GM21528 (cell line): ENCODE measurements at regions not wholly inside any gene's neighbourhood (a gene's known extent, or its start where the extent isn't known, plus 50 kb on each side); places are given as distances from the start of the nearest gene placed in this dataset.

Source experiments
- ATAC-seq: cut with Tn5 transposase; IDR thresholded peaks from one replicate; pipeline ENCODE4 v1.9.1; 2021; ENCODE audit warnings: mild to moderate bottlenecking, moderate library complexity; ENCODE audit not compliant: unreplicated experiment, low FRiP score

- no peak for ATAC-seq
Observed at GRCh38 chr22:49538006-49538405, 289.7 kb downstream of the BRD1 start.

GRCh38 chr22:49536571-49537131, 291.0 kb downstream of the BRD1 start:
- ATAC-seq, result no peak

GRCh38 chr22:49535527-49536125, 292.0 kb downstream of the BRD1 start:
- ATAC-seq, result no peak

DNA sequence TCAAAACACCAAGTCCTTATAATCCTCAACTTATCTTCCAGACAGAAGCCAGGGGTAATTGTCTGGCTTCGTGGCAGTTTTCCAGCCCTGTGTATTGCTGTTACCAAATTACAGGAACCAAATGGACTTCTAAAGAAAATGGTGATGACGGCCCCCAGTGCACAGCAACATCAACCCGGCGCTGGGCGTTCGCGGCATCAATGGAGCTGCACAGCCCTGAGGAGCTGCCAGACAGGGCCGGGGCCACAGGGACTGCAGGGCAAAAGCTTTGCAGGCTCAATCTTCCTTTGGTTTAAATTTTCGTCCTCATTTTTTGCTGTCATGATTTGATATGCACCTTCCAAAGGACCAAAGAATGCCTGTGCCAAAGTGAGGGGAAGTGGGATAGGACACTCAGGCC, 292.5 kb downstream of the BRD1 start:
- no peak for ATAC-seq

GRCh38 chr22:49534386-49534785, 293.3 kb downstream of the BRD1 start:
- ATAC-seq, result no peak

GRCh38 chr22:49533886-49534285, 293.8 kb downstream of the BRD1 start:
- ATAC-seq, result no peak

DNA sequence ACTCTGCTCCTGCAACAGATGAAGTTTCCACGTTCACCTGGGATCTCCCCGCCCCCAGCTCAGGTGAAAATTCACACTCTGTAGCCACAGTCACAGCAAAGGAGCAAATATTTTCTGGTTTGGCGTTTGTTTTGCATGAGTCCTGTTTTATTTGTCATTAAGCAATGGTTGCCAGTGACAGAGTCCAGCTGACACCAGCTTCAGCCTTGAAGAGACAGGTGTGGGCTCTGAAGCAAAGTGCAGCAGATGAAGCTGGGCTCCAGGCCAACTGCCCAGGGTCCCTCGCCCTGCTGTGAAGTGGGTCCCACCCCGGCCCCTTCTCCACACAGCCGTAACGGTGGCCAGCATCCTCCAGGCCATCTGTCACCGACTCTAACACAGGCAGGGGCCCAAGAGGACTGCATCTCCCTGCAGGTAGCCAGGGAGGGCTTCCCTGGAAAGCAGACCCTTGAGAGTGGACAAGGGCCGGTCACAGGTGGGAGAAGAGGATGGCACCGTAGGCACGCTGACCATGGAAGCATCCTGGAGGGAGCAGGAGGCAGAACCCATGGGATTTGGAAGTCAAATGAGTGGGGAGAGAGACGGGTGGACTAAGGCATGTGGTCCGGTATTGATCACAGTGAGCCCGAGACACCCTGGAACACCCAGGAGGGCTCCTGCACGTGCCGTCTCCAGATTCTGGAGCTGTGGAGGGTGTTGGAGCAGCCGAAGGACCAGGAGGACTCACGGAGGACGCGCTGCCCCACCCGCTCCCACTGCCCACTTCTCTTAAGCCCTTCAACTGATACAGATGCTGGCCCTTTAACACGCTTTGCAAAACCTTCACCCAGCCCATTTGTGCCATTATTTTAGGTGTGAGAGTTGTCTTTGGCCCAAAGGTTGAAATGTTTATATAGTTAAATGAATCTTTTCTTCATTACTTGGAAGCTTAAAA, 294.5 kb downstream of the BRD1 start:
- ATAC-seq, result no peak

- no peak for ATAC-seq
Observed at GRCh38 chr22:49531368-49531791, 296.3 kb downstream of the BRD1 start.

DNA sequence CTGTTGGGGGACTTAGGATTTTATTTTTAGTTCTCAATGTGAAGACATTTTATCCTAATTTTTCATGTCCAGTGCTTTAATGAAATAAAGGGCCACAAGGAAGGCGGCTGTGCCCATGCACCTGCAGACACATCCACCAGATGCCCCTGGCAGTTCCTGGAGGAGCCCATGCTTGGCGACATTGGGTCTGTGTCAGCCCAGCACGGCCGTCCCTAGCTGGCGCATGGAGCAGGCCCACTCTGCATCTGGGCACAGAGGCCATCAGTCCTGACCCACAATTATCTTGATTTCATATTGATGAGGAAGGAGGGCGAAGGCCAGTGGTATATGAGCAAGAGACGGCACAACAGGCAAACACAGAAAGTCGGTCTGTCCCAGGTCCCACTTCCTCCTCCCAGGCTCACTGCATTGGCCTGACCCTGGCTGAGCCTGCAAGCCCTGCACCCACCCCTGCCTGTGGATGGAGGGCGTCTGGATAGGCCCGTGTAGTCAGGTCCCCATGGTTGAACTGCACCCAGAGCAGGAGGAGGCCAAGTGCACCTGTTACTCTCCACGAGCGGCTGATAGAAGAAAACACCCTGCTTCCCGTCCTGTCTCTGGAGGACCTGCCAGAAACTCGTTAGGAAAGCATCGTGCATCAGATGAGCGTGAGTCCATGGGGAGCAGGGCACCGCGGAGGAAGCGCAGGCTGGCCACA, 296.9 kb downstream of the BRD1 start:
- no peak for ATAC-seq

GRCh38 chr22:49528420-49528720, 299.3 kb downstream of the BRD1 start:
- no peak for ATAC-seq

DNA sequence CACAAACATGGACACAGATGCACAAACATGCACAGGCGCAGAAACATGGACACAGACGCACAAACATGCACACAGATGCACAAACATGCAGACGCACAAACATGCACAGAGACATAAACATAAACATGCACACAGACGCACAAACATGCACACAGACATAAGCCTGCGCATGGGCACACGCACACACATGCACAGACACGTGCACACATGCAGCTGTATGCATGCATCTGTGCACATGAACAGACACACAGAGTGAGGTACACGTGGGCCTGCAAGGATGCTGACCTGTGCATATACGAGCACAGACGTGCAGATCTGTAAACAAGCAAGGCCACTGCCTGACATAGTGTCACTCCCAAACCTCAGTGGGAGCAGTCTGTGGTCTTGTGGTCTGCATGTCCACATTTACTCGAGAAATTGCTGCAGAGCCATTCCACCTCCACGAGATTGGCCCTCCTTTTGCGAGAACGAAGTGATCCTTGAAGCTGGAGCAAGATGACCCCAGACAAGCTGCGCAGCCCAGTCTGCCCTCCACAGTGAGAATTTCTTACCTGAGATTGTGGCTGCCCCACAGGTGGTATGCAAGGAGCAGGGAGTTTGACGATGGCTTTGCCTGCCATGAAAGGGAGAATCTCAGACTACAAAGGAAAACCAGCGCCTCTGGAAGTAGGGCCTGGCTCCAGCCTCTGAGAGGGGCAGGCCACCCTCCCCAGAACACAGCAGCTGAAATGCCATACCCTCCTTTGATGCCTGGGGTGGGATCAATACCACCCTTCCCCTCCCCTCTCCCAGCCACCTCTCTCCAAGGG, 299.9 kb downstream of the BRD1 start:
- ATAC-seq, result no peak

DNA sequence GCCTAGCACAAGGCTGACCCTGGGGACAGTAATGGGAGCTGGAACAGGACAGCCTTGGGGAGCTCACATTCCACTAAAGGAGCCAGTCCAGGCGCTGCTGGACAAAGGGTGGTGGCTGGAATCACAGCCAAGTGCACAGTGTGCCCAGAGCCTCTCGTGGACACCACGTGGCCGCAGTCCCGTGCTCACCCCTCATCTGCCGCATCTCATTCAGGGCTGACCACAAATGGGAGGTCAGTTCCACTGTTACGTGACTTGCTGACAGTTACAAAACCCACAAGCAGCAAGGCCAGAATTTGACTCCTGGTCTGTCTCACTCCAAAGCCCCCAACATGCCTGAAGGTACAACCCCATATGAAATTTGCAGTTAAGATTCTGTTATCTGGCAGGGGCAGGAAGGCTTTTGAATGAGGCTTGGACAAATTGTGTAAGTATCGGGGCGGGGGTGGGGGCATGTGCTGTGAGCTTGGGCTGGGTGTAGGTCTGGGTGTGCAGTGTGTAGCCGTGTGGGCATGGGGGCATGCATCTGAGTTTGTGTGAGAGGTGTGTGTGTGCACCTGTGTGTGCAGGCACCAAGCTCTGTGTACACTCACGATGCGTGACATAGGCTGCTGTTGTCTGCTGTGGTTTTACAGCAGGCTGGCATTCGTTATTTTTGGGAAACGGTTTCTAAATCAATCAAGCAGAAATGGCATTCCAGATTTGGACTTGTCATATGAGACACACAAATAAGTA, 301.7 kb downstream of the BRD1 start:
- no peak for ATAC-seq

GRCh38 chr22:49525360-49525759, 302.3 kb downstream of the BRD1 start:
- no peak for ATAC-seq

DNA sequence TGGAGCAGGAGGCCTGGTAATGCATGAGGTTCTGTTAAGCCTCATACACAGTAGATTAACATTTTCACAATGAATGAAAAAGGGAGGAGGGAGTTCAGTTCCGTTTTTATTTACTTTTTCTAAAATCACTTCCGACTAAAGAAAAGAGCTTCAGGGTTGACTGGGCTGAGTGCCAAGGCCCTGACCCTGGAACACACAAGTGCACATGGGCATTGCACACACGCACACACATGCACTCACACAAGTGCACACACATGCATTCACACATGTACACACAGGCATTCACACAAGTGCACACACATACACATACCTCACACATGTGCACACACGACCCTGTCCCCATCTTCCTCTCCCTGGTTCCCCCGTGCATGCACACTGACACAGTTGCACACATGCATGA, 303.3 kb downstream of the BRD1 start:
- no peak for ATAC-seq

DNA sequence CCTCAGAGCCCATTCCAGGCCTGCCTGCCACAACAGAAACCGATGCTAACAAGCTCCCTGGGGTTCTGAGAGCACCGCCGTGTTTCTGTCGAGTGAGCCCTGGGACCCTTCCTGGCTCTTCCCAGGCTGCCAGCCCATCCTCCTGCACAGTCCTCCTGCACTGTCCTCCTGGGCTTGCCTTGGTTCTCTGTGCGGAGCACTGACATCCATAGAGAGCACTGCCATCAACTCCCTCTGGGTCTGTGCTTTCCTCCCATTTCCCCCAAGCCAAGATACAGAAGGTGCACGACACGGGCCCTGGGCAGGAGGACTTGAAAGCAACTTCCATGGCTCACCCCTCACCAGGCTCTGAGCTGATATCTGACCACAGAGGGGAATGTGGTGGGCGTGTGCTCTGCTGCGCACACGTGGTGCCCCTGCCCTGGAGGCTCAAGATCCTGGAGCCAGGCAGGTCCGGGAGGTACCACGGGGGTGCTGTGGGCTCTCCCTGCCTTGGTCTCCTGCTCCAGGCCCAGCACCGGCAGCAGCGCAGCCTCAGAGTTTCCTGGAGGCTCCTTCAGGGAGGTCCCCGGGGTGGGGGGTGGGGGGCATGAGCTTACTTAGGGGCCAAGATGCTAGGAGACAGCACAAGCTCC, 304.2 kb downstream of the BRD1 start:
- ATAC-seq, result no peak

GRCh38 chr22:49522582-49523373, 304.9 kb downstream of the BRD1 start:
- ATAC-seq, result no peak

DNA sequence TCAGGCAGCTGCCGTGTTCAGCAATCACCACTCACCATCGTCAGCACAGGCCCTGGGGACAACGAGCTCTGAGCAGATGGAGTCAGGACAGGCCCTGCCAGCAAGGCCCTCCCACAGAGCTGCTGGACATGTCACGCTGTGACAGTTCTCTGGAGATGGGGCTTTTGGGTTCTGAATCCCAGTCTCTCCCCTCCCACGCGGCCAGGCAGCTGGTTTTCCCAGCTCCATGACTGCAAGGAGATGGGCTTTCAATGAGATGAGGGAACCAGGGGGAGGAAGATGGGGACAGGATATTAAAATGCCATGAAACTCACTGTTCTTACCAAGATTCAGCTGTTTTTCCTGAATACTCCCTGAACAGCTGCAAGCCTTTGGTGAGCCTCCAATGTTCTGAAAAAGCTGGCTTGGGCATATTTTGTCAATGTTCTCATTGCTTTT, 305.9 kb downstream of the BRD1 start:
- no peak for ATAC-seq

GRCh38 chr22:49519117-49519737, 308.4 kb downstream of the BRD1 start:
- ATAC-seq, result no peak
